ENCODE measurements at regions not wholly inside any gene's neighbourhood (a gene's known extent, or its start where the extent isn't known, plus 50 kb on each side); places are given as distances from the start of the nearest gene placed in this dataset.

DNA sequence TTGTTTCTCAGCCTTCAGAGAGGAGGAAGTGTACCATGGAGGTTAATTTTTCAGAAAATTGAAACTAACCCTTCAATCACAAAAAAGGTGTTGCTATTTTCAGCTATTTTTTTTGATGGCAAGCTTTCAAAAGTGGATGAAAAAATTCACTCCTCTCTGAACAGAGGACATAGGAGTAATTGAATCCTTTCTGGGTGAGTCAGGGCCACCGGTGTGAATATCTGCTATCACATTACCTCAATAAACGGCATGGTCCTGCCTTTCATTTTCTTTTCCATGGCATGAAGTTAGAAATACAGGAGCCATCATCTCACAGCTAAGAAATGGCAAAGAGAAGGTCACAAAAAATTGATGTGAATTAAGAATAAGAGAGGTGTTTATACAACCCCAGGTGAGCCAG is 90.2 kb upstream of the CCDC112 start:
- TF ChIP-seq ZNF263 (CRISPR knock-in tag; IDR thresholded peaks at IDR 0.05), result no peak
- TF ChIP-seq SMAD1 (CRISPR knock-in tag; IDR thresholded peaks at IDR 0.05; ENCODE audit: borderline replicate concordance, low read depth), result no peak
- TF ChIP-seq ATF1 (CRISPR knock-in tag; IDR thresholded peaks at IDR 0.05), result no peak
- no peak for TF ChIP-seq NFE2L1 (CRISPR knock-in tag; IDR thresholded peaks at IDR 0.05; ENCODE audit: borderline replicate concordance)
- no peak for TF ChIP-seq RAD51 (IDR thresholded peaks at IDR 0.05; ENCODE audit: borderline replicate concordance)
- no peak for TF ChIP-seq MYC (CRISPR knock-in tag; IDR thresholded peaks at IDR 0.05; ENCODE audit: borderline replicate concordance)
- no peak for TF ChIP-seq POLR2AphosphoS5 (IDR thresholded peaks at IDR 0.05; ENCODE audit: low read depth, low read length)
- no peak for TF ChIP-seq MAZ (IDR thresholded peaks at IDR 0.05; ENCODE audit: borderline replicate concordance, low read depth, low read length)
- no peak for TF ChIP-seq MAZ (CRISPR knock-in tag; IDR thresholded peaks at IDR 0.05; ENCODE audit: low read depth)
- TF ChIP-seq, protein P1, sequence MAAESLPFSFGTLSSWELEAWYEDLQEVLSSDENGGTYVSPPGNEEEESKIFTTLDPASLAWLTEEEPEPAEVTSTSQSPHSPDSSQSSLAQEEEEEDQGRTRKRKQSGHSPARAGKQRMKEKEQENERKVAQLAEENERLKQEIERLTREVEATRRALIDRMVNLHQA (CRISPR knock-in tag; IDR thresholded peaks at IDR 0.05), result no peak
- TF ChIP-seq CTCF (CRISPR knock-in tag; IDR thresholded peaks at IDR 0.05), result no peak
